Nephron (organoid): ENCODE measurements at regions not wholly inside any gene's neighbourhood (a gene's known extent, or its start where the extent isn't known, plus 50 kb on each side); places are given as distances from the start of the nearest gene placed in this dataset.

Experiments used
- H3K27ac Mint-ChIP-seq, 3 experiments: 2 replicates each; pipeline ENCODE4 v1.8.0; 2020; ENCODE audit warnings: mixed read lengths in 3 of 3, mild to moderate bottlenecking in 2 of 3, moderate library complexity in 1 of 3
- H3K27me3 Mint-ChIP-seq: 2 replicates; pipeline ENCODE4 v1.8.0; 2021; ENCODE audit warnings: low read depth, mild to moderate bottlenecking, moderate library complexity, mixed read lengths
- H3K36me3 Mint-ChIP-seq: 2 replicates; pipeline ENCODE4 v1.8.0; 2020; ENCODE audit warnings: low read depth, mixed read lengths
- H3K4me1 Mint-ChIP-seq: 2 replicates; pipeline ENCODE4 v1.8.0; 2020; ENCODE audit warnings: mixed read lengths
- H3K4me3 Mint-ChIP-seq, 3 experiments: 2 replicates each; pipeline ENCODE4 v1.8.0; 2020; ENCODE audit warnings: mild to moderate bottlenecking in 3 of 3, mixed read lengths in 3 of 3, moderate library complexity in 2 of 3
- H3K9me3 Mint-ChIP-seq: 2 replicates; pipeline ENCODE4 v1.8.0; 2020; ENCODE audit warnings: mixed read lengths
- TF ChIP-seq, protein P1 (sequence below), 3 experiments: fragments of 200-600 bp; sonication (generic); IDR thresholded peaks; one replicate each; pipeline ENCODE4 v1.5.0; 2021; ENCODE audit warnings: antibody characterized with exemption in 3 of 3; ENCODE audit not compliant: unreplicated experiment in 3 of 3

DNA sequence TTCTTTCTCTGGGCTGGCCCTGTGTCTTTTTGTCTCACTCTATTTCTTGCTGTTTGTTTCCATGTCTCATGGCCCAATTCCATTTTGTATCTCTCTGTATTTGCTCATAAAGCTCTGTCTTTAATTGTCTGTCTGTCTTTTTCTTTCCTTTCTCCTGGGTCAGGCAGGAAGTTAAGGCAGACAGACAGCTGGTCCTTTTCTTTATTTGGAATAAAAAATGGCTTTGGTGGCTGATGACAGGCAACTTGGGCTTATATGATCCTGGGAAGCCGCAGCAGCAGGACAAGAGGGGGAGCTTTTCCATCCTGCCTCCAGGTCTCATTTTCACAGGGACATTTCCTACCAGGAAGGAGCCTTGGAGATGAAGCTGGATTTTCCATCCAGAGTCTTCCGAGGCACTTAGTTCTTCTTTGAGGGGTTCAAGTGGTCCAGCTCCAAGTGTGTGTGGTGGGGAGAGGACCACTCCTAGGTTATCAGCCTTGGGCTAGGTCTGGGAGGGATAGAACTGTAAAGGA, 138.7 kb downstream of the TDRD15 start:
- Mint-ChIP-seq H3K4me3 (no peak overlapping the region), H3K27me3 (peaks cover 47% of the 10 kb centered on the region), H3K36me3 (no peaks in the 10 kb centered on the region), H3K4me1 (peaks cover 42% of the 10 kb centered on the region), H3K27ac (peak overlapping the region; percentile 17 to 50 (median 22)), H3K9me3 (no peaks in the 10 kb centered on the region)
- TF ChIP-seq, protein P1, sequence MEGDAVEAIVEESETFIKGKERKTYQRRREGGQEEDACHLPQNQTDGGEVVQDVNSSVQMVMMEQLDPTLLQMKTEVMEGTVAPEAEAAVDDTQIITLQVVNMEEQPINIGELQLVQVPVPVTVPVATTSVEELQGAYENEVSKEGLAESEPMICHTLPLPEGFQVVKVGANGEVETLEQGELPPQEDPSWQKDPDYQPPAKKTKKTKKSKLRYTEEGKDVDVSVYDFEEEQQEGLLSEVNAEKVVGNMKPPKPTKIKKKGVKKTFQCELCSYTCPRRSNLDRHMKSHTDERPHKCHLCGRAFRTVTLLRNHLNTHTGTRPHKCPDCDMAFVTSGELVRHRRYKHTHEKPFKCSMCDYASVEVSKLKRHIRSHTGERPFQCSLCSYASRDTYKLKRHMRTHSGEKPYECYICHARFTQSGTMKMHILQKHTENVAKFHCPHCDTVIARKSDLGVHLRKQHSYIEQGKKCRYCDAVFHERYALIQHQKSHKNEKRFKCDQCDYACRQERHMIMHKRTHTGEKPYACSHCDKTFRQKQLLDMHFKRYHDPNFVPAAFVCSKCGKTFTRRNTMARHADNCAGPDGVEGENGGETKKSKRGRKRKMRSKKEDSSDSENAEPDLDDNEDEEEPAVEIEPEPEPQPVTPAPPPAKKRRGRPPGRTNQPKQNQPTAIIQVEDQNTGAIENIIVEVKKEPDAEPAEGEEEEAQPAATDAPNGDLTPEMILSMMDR (IDR thresholded peaks at IDR 0.05; ENCODE audit: unreplicated experiment in 3 of 3), result no peak

DNA sequence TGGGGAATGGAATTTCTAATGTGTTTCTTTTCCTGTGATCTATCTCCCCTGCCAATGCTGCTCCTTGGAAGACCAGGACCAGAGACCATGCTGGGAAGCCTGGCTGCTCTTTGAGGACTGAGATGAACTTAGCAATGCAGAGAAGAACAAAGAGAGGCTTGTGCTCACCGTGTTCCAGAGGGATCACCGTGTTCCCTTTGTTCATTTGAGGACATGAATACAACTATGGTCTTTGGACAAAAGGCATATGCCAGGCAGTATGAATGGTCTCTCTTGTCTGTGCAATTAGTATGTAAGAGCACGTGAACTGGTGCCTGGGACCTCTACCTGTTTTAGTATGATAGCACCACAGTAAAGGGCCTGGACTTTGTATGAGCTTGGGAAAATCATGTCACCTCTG, 139.9 kb downstream of the TDRD15 start:
- Mint-ChIP-seq H3K4me3 (no peak overlapping the region), H3K27me3 (peaks cover 49% of the 10 kb centered on the region), H3K27ac (no peak overlapping the region), H3K36me3 (no peaks in the 10 kb centered on the region), H3K4me1 (peaks cover 40% of the 10 kb centered on the region), H3K9me3 (no peaks in the 10 kb centered on the region)
- TF ChIP-seq, protein P1 (IDR thresholded peaks at IDR 0.05; ENCODE audit: unreplicated experiment in 3 of 3), result no peak

DNA sequence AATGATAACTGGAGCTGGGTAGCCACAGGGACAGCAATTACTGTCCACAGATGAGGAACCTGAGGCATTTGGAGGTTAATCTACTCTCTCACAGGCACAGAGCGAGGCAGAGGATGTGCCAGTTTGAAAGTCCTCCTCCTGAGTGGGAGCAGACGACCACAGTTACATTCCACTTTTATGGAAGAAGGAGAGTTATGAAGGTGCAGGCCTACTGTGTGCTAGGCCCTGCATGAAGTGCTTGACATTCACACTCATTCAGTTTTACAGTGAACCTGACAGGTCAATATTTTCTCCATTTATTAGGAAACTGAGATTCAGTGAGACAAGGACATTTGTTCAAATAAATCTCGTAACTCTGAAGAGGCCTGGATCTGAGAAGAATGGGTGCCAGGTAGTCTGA, 142.0 kb downstream of the TDRD15 start:
- Mint-ChIP-seq H3K27me3 (peaks cover 48% of the 10 kb centered on the region), H3K4me1 (peaks cover 59% of the 10 kb centered on the region), H3K36me3 (no peaks in the 10 kb centered on the region), H3K9me3 (no peaks in the 10 kb centered on the region), H3K27ac (peak overlapping the region; percentile 22 to 86 (median 65)), H3K4me3 (no peak overlapping the region)
- TF ChIP-seq, protein P1 (IDR thresholded peaks at IDR 0.05; ENCODE audit: unreplicated experiment in 3 of 3), result no peak

DNA sequence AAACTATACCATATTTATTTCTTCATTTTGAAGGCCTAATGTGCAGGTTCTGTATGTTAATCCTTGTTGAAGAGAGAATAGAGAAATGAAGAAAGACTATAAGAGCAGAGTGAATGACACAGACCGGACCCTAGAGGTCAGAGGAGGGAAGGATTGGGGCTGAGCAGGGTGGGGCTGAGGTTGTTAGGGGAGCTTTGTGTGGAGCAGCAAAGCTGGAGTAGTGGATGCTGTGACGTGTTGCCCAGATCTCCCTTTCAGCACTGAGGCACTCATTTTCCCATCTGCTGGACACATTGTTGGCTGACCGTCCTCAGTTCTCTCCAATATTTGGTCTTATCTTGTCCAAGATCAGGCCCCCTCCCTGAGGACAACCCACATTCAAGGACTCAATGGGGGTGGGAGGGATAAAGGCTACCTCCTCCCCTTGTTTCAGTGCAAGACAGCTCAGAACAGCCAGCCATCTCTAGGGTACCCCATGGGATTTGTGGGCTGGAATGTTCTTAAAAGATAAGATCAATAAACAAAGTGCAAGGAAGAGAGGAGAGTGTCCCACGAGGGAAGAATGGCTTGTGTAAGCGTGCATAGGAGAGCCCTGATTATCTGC, 143.6 kb downstream of the TDRD15 start:
- Mint-ChIP-seq H3K9me3 (no peaks in the 10 kb centered on the region), H3K36me3 (no peaks in the 10 kb centered on the region), H3K4me1 (peaks cover 54% of the 10 kb centered on the region), H3K27ac (peak overlapping the region; percentile 37 to 69 (median 64)), H3K27me3 (peaks cover 48% of the 10 kb centered on the region), H3K4me3 (no peak overlapping the region)
- TF ChIP-seq, protein P1 (IDR thresholded peaks at IDR 0.05; ENCODE audit: unreplicated experiment in 3 of 3), result no peak

DNA sequence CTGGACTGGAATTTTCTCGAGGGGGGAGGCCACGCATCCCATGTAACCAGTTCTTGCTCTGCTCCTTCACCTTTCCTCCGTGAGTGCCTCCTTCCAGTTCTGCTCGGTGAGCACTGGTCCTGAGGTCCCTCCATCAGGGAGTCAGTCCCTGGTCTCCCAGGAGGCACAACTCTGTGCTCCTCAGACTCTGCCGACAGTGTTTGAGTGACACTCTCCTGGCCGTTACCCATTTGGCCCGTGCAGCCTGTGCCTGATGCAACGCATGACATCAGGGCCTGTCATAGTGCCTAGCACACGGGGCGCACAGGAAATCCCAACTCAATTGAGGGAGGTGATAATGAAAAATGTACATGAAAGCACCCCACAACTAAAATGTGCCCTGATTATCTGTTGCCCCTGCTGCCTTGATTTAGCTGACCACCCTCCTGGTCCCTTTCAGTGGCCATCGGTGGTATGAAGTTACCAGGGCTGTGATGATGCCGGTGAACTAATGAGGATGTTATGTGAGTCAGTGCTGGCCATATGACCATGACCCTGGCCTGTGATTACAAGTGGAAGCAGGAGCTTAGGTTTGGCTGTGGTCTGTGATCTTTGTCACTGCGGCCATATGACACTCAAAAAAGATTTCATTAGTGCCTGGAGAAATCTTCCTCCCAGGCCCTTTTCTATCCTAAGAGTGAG, 144.6 kb downstream of the TDRD15 start:
- no peak overlapping the region for H3K4me3 Mint-ChIP-seq
- no peaks in the 10 kb centered on the region for H3K9me3 Mint-ChIP-seq
- H3K4me1 Mint-ChIP-seq, result peaks cover 48% of the 10 kb centered on the region
- no peaks in the 10 kb centered on the region for H3K36me3 Mint-ChIP-seq
- peaks cover 50% of the 10 kb centered on the region for H3K27me3 Mint-ChIP-seq
- TF ChIP-seq, protein P1 (IDR thresholded peaks at IDR 0.05; ENCODE audit: unreplicated experiment in 3 of 3), result no peak
- H3K27ac Mint-ChIP-seq, result peak overlapping the region; percentile 77 to 81 (median 80)
